NCI-H748 treated with DMSO at 0.1 percent for 48 hours (cell line): ENCODE measurements at regions not wholly inside any gene's neighbourhood (a gene's known extent, or its start where the extent isn't known, plus 50 kb on each side); places are given as distances from the start of the nearest gene placed in this dataset.

ENCODE experiments used
- DNase-seq: peaks from one replicate; lab custom pipeline; 2025; lab: John Stamatoyannopoulos, UW

GRCh38 chr15:59953392-59953883 lies 50.7 kb upstream of the FOXB1 start:
- DNase-seq = peak; percentile 87

- no peak for DNase-seq
Observed at GRCh38 chr15:59952960-59953359, 51.2 kb upstream of the FOXB1 start.

- no peak for DNase-seq
Observed at GRCh38 chr15:59950603-59951388, 53.3 kb upstream of the FOXB1 start.

GRCh38 chr15:59948924-59949613 lies 55.0 kb upstream of the FOXB1 start:
- no peak for DNase-seq

- peak; percentile 5 for DNase-seq
Observed at GRCh38 chr15:59946084-59946483, 58.0 kb upstream of the FOXB1 start.

- DNase-seq = no peak
Observed at GRCh38 chr15:59945036-59945435, 59.1 kb upstream of the FOXB1 start.

- no peak for DNase-seq
Observed at GRCh38 chr15:59941612-59942011, 62.5 kb upstream of the FOXB1 start.

GRCh38 chr15:59940928-59941327 lies 63.2 kb upstream of the FOXB1 start:
- DNase-seq = no peak

GRCh38 chr15:59940456-59940855 lies 63.7 kb upstream of the FOXB1 start:
- DNase-seq = no peak

GRCh38 chr15:59936741-59937140 lies 67.4 kb upstream of the FOXB1 start:
- no peak for DNase-seq

GRCh38 chr15:59933607-59934006 lies 70.5 kb upstream of the FOXB1 start:
- no peak for DNase-seq

- no peak for DNase-seq
Observed at GRCh38 chr15:59931646-59932261, 72.4 kb upstream of the FOXB1 start.

- DNase-seq = no peak
Observed at GRCh38 chr15:59924812-59925522, 79.1 kb upstream of the FOXB1 start.

- no peak for DNase-seq
Observed at GRCh38 chr15:59924096-59924495, 80.0 kb upstream of the FOXB1 start.

- no peak for DNase-seq
Observed at GRCh38 chr15:59923508-59923907, 80.6 kb upstream of the FOXB1 start.

- DNase-seq = no peak
Observed at GRCh38 chr15:59918994-59919951, 84.8 kb upstream of the FOXB1 start.

- peak; percentile 75 for DNase-seq
Observed at GRCh38 chr15:59917504-59918157, 86.5 kb upstream of the FOXB1 start.

GRCh38 chr15:59906046-59906445 lies 98.1 kb upstream of the FOXB1 start:
- no peak for DNase-seq

GRCh38 chr15:59905176-59905575 lies 98.9 kb upstream of the FOXB1 start:
- DNase-seq = no peak

GRCh38 chr15:59904450-59905135 lies 99.5 kb upstream of the FOXB1 start:
- DNase-seq = no peak
